LNCaP clone FGC (cell line): ENCODE measurements at regions not wholly inside any gene's neighbourhood (a gene's known extent, or its start where the extent isn't known, plus 50 kb on each side); places are given as distances from the start of the nearest gene placed in this dataset.

ENCODE experiments used
- DNase-seq: peaks from one replicate; pipeline ENCODE4 v3.0.0-alpha.2; 2011; ENCODE audit warnings: low read depth
- H3K4me3 ChIP-seq: 2 replicates; pipeline ENCODE4 v1.5.1; 2011; ENCODE audit warnings: mild to moderate bottlenecking, low read depth, low read length, control low read depth
- CTCF ChIP-seq: IDR thresholded peaks from 2 replicates; pipeline ENCODE4 v1.5.1; 2012; ENCODE audit warnings: mild to moderate bottlenecking; ENCODE audit not compliant: control insufficient read depth, insufficient read depth; ENCODE audit errors: extremely low read depth

GRCh38 chr5:56516035-56516434, 282.9 kb upstream of the ANKRD55 start:
- no peak overlapping the region for H3K4me3 ChIP-seq
- no peak for TF ChIP-seq CTCF
- DNase-seq = no peak

GRCh38 chr5:56515011-56515410, 281.9 kb upstream of the ANKRD55 start:
- TF ChIP-seq CTCF = no peak
- DNase-seq = no peak
- no peak overlapping the region for H3K4me3 ChIP-seq

GRCh38 chr5:56514245-56514644, 281.1 kb upstream of the ANKRD55 start:
- TF ChIP-seq CTCF = no peak
- no peak overlapping the region for H3K4me3 ChIP-seq
- DNase-seq = no peak

- no peak for TF ChIP-seq CTCF
- no peak for DNase-seq
- H3K4me3 ChIP-seq = no peak overlapping the region
Observed at GRCh38 chr5:56513141-56513540, 280.0 kb upstream of the ANKRD55 start.

GRCh38 chr5:56512313-56512996, 279.3 kb upstream of the ANKRD55 start:
- no peak for TF ChIP-seq CTCF
- H3K4me3 ChIP-seq = no peak overlapping the region
- DNase-seq = no peak

- no peak for DNase-seq
- H3K4me3 ChIP-seq = no peak overlapping the region
- TF ChIP-seq CTCF = no peak
Observed at GRCh38 chr5:56511326-56511841, 278.3 kb upstream of the ANKRD55 start.

GRCh38 chr5:56508249-56508648, 275.1 kb upstream of the ANKRD55 start:
- TF ChIP-seq CTCF = no peak
- DNase-seq = no peak
- H3K4me3 ChIP-seq = no peak overlapping the region
